Stimulated activated naive CD8-positive, alpha-beta T cell treated with anti-CD3 and anti-CD28 coated beads, Interleukin-15, amount 100 ng/mL, for 72 hours (primary cell): ENCODE measurements at regions not wholly inside any gene's neighbourhood (a gene's known extent, or its start where the extent isn't known, plus 50 kb on each side); places are given as distances from the start of the nearest gene placed in this dataset.
A peak's percentile ranks its signal among the peaks of the same experiment; 100 is the strongest.

Source experiments
- ATAC-seq: fragments of 150-1000 bp; cut with Tn5 transposase; 2 replicates; pipeline ENCODE4 v1.10.0; 2021; ENCODE audit warnings: mild to moderate bottlenecking, moderate library complexity
- DNase-seq, 2 donors: peaks; one replicate each; pipeline ENCODE4 v3.0.0; 2021 to 2022
- H3K27ac Mint-ChIP-seq, 2 donors: one replicate each; pipeline ENCODE4 v1.8.0; 2022; ENCODE audit warnings: mild to moderate bottlenecking in 2 of 2, mixed read lengths in 2 of 2, moderate library complexity in 2 of 2
- H3K27me3 Mint-ChIP-seq: one replicate; pipeline ENCODE4 v1.8.0; 2022; ENCODE audit warnings: mixed read lengths
- H3K4me1 Mint-ChIP-seq: one replicate; pipeline ENCODE4 v1.8.0; 2022; ENCODE audit warnings: mild to moderate bottlenecking, mixed read lengths
- H3K4me3 Mint-ChIP-seq, 2 donors: one replicate each; pipeline ENCODE4 v1.8.0; 2022; ENCODE audit warnings: mild to moderate bottlenecking in 2 of 2, mixed read lengths in 2 of 2, moderate library complexity in 1 of 2
- H3K9me3 Mint-ChIP-seq, 2 donors: one replicate each; pipeline ENCODE4 v1.8.0; 2022; ENCODE audit warnings: mixed read lengths in 2 of 2

DNA sequence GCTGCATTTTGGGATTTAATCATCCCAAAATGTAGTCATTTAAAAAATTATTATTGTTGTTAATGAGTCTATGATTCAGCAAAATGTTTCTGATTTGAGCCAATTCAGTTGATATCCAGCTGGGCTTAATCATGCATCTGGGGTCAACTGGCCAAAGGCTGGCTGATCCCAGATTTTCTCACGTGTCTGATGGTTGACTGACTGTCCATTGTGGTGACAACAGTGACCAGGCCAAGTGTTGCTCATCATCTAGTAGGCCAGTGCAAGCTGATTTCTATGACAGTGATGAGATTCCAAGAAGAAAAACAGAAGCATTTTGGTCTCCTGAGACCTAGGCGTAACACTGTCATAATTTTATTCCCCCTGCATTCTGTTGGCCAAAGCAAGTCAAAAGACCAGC lies 80.1 kb upstream of the ZC3H11B start:
- ATAC-seq (no peak), DNase-seq (no peak)
- no peaks in the 10 kb centered on the region for H3K27me3 Mint-ChIP-seq
- H3K4me1 Mint-ChIP-seq = no peaks in the 10 kb centered on the region
- no peak overlapping the region for H3K4me3 Mint-ChIP-seq
- no peak overlapping the region for H3K27ac Mint-ChIP-seq
- peaks cover 0 to 13% of the 10 kb centered on the region in 2 donors for H3K9me3 Mint-ChIP-seq

DNA sequence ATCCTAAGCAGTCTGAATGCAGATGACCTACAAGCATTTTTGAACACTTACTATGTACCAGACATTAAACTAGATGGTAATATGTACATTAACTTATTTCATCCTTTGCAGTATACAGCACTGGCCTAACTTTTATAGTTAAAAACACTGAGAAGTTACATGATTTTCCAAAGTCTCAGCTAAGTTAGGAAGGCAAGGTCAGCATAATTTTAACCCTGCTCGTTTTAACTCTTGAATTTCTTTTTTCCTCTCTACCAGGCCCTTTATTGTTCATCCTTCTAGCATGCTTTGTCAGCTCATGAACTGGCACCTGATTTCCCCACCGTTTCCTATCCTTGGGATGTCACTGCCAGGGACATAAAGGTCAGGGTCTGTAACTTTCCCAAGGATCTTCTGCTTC lies 76.9 kb upstream of the ZC3H11B start:
- no peak for ATAC-seq
- no peaks in the 10 kb centered on the region for H3K4me1 Mint-ChIP-seq
- H3K9me3 Mint-ChIP-seq = peaks cover 0 to 5% of the 10 kb centered on the region in 2 donors
- H3K4me3 Mint-ChIP-seq = no peak overlapping the region
- H3K27ac Mint-ChIP-seq = no peak overlapping the region
- DNase-seq = no peak
- no peaks in the 10 kb centered on the region for H3K27me3 Mint-ChIP-seq

DNA sequence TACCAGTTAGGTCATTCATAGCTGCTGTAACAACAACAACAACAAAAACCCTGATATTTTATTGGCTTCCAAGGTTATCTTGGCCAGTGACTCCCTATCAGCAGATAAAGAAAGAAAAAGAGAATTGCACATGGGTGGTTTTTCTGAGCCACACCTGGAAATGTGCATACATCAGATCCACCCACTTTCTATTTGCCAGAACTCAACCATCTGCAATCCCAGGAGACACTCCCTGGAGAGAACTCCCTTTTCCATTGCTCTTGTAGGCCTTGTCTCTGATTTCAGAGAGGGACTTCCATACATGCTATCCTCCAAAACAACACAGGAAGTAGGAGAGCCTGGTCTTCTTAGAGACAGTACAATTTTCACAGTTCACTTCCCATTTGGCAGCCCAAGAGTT lies 74.9 kb upstream of the ZC3H11B start:
- no peak for ATAC-seq
- no peaks in the 10 kb centered on the region for H3K27me3 Mint-ChIP-seq
- peaks cover 0 to 4% of the 10 kb centered on the region in 2 donors for H3K9me3 Mint-ChIP-seq
- no peak for DNase-seq
- H3K4me1 Mint-ChIP-seq = no peaks in the 10 kb centered on the region
- no peak overlapping the region for H3K27ac Mint-ChIP-seq
- H3K4me3 Mint-ChIP-seq = no peak overlapping the region

DNA sequence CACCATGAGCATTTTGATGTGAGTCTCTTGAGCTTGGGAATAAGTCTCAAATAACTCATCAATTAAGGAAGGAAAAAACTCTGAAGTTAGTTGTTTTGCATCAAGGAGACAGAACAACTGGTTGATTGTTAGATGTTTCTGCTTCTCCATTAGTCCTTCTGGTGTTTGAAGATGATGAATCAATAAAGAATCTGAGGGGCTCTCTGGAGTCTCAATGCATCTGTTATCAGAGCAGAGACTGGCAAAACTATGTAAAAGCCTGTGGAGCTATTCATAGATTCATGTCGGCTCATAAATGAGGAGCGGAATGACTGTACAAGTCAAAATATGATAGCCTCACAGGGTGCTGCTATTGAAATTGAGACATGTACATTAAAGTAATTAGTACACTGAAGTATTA lies 73.3 kb upstream of the ZC3H11B start:
- DNase-seq = no peak
- Mint-ChIP-seq H3K4me1 (no peaks in the 10 kb centered on the region), H3K4me3 (no peak overlapping the region)

DNA sequence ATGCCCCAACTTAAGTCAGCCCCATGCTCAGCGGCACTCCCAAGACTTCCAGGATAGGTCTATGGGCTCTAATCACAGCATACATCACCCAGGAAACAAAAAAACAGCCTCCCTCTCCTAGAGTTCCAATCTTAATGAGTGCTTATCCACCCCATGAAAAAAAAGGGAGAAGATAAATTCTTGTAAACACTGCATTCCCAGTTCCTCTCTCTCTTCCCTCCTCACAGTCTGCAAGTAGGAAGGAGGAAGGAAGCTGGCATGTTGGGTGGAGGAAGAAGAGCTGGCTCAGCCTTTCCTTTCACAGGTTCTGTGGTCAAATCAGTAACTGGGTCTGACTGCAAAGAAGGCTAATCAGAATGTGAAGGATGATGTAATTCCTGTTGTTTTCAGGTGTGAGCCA lies 69.9 kb upstream of the ZC3H11B start:
- Mint-ChIP-seq H3K9me3 (peaks cover 0 to 4% of the 10 kb centered on the region in 2 donors), H3K4me3 (no peak overlapping the region), H3K4me1 (no peaks in the 10 kb centered on the region), H3K27ac (no peak overlapping the region), H3K27me3 (no peaks in the 10 kb centered on the region)
- DNase-seq (no peak), ATAC-seq (no peak)

More for the DNA sequence above, 73.3 kb upstream of the ZC3H11B start:
- H3K9me3 Mint-ChIP-seq = peaks cover 0 to 4% of the 10 kb centered on the region in 2 donors
- H3K27me3 Mint-ChIP-seq = no peaks in the 10 kb centered on the region
- ATAC-seq = no peak
- no peak overlapping the region for H3K27ac Mint-ChIP-seq

DNA sequence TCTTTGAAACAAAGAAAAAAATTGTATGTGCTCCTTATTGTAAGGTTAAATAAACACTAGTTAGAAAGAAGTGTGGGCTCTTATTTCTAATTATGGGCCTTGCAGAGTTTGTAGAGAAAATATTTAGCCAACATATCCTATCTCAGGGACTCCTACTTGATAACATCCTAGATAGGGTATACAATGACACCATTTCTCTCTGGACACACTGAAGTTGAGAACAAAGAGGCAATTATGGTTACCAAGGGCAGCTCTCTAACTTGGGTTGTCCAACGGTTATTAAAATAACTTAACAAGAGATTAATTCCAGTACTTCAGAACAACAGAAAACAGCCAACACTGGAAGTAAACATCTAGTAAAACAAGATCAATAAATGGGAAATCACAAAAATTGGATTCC lies 69.0 kb upstream of the ZC3H11B start:
- no peak overlapping the region for H3K4me3 Mint-ChIP-seq
- H3K9me3 Mint-ChIP-seq = peaks cover 0 to 4% of the 10 kb centered on the region in 2 donors
- DNase-seq = no peak
- H3K4me1 Mint-ChIP-seq = no peaks in the 10 kb centered on the region
- H3K27ac Mint-ChIP-seq = no peak overlapping the region
- ATAC-seq = no peak
- H3K27me3 Mint-ChIP-seq = no peaks in the 10 kb centered on the region

DNA sequence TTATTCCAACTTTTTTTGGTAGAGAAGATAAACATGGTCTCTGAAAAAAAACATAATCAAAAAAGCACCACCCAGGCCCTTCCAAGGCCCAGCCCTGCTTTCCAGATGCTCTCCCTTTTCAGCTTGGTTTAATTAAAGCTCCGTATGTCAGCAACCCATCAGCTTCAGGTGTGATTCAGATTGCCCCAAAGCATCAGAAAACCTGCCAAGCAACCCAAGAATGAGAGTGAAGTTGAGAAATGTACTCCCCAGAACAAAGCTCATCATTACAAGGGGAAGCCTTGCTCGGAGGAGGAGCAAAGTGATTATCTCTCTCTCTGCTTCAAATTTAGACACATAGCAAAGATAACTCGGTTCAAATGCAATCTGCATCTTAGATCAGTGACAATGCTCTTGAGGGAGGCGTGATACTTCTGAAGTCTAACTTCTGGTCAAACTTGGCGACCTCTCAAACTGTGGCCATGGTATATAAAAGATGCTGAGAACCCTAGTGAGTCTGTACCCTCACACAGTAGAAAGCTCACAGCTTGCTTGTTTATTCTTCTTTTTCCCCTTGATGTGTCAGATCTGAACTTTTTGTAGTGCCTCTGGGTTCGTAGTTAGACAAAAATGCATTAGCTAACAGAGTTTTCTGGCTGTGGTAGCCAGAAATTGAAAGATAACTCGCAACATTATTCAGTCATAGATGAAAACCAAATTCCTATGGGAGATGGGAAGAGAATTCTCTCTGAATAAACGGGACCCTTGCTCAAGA lies 63.3 kb upstream of the ZC3H11B start:
- no peak for ATAC-seq
- H3K4me3 Mint-ChIP-seq = no peak overlapping the region
- H3K27ac Mint-ChIP-seq = no peak overlapping the region
- no peaks in the 10 kb centered on the region for H3K4me1 Mint-ChIP-seq
- H3K9me3 Mint-ChIP-seq = peaks cover 9 to 15% of the 10 kb centered on the region in 2 donors
- no peaks in the 10 kb centered on the region for H3K27me3 Mint-ChIP-seq
- no peak for DNase-seq

GRCh38 chr1:219670426-219671149 lies 57.7 kb upstream of the ZC3H11B start:
- no peak for DNase-seq
- H3K4me1 Mint-ChIP-seq = no peaks in the 10 kb centered on the region
- no peak for ATAC-seq
- peak overlapping the region in 1 of 2 donors; percentile 69 for H3K27ac Mint-ChIP-seq
- H3K9me3 Mint-ChIP-seq = peaks cover 9 to 15% of the 10 kb centered on the region in 2 donors
- no peaks in the 10 kb centered on the region for H3K27me3 Mint-ChIP-seq
- no peak overlapping the region for H3K4me3 Mint-ChIP-seq

- Mint-ChIP-seq H3K4me3 (no peak overlapping the region), H3K9me3 (peaks cover 3 to 8% of the 10 kb centered on the region in 2 donors), H3K4me1 (no peaks in the 10 kb centered on the region), H3K27me3 (no peaks in the 10 kb centered on the region), H3K27ac (no peak overlapping the region)
- DNase-seq (no peak), ATAC-seq (no peak)
These were observed 56.7 kb upstream of the ZC3H11B start for GRCh38 chr1:219669556-219669955.

- Mint-ChIP-seq H3K27me3 (no peaks in the 10 kb centered on the region), H3K4me1 (no peaks in the 10 kb centered on the region), H3K4me3 (no peak overlapping the region), H3K9me3 (peaks cover 0 to 7% of the 10 kb centered on the region in 2 donors), H3K27ac (peak overlapping the region in 1 of 2 donors; percentile 75)
- ATAC-seq = no peak
- no peak for DNase-seq
These were observed 56.1 kb upstream of the ZC3H11B start for GRCh38 chr1:219669042-219669441.

- Mint-ChIP-seq H3K27me3 (peaks cover 1% of the 10 kb centered on the region), H3K27ac (no peak overlapping the region), H3K4me1 (peaks cover under 1% of the 10 kb centered on the region), H3K9me3 (peaks cover 0 to 7% of the 10 kb centered on the region in 2 donors), H3K4me3 (no peak overlapping the region)
- ATAC-seq (no peak), DNase-seq (no peak)
These were observed 55.5 kb upstream of the ZC3H11B start for GRCh38 chr1:219668446-219668845.

DNA sequence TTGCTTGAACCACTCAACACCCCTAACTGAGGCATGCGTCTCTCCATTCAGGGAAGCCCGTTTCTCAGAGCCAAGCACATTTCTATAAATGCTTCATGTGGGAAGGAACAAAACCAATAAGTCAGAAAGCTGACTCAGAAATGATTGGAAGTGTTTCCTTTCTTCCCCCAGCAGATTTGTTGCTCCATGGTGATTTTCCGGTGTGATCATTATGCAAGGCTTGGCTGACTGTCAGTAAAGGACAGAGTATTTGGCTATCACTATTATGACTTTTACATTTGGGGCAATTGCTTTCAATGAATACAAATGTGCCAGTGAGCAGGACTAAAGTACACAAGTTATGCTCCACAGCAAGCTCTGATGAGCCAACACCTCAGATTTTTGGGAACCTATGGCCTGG lies 53.3 kb upstream of the ZC3H11B start:
- H3K9me3 Mint-ChIP-seq = no peaks in the 10 kb centered on the region
- H3K4me3 Mint-ChIP-seq = no peak overlapping the region
- no peak overlapping the region for H3K27ac Mint-ChIP-seq
- peaks cover 6% of the 10 kb centered on the region for H3K4me1 Mint-ChIP-seq
- DNase-seq (no peak), ATAC-seq (no peak)
- H3K27me3 Mint-ChIP-seq = peaks cover 16% of the 10 kb centered on the region

- Mint-ChIP-seq H3K27me3 (peaks cover 27% of the 10 kb centered on the region), H3K4me1 (peaks cover 12% of the 10 kb centered on the region), H3K4me3 (no peak overlapping the region), H3K9me3 (no peaks in the 10 kb centered on the region), H3K27ac (no peak overlapping the region)
- ATAC-seq = no peak
- no peak for DNase-seq
These were observed 52.2 kb upstream of the ZC3H11B start for GRCh38 chr1:219665089-219665488.

DNA sequence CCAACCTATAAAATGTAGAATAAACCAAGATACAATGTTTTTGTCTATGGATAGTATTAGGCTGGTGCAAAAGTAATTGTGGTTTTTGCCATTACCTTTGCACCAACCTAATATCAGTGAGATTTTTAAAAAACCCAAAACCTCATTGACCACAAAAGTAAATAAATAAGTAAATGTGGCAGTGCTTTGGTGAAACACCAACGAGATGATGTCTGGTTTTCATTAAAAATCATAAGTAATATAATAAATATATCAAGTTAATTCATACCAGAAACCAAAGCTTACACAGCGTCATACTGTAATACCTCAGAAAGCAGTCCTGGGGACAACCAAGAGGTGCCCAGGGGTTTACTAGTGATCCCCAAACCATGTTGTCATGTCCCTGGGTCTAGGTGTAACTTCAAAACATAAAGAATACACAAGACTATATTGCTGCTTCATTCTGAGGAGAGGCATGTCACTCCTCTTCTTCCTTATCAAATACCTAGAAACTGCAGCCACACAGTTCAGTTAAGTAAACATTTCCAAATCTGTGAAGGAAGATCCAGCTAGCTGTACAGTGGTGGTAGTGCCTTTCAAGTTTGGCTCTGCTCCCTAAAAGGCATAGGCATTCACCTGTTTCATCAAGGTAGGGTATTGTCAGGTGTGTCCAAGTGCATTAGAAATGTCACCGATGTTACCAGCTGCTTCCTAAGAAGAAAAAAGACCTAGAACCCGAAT lies 51.6 kb upstream of the ZC3H11B start:
- H3K4me3 Mint-ChIP-seq = no peak overlapping the region
- no peak for DNase-seq
- no peak overlapping the region for H3K27ac Mint-ChIP-seq
- peaks cover 12% of the 10 kb centered on the region for H3K4me1 Mint-ChIP-seq
- ATAC-seq = no peak
- peaks cover 32% of the 10 kb centered on the region for H3K27me3 Mint-ChIP-seq
- no peaks in the 10 kb centered on the region for H3K9me3 Mint-ChIP-seq
